Duodenal mucosa (tissue), 2 donors: ENCODE measurements at regions not wholly inside any gene's neighbourhood (a gene's known extent, or its start where the extent isn't known, plus 50 kb on each side); places are given as distances from the start of the nearest gene placed in this dataset.

ENCODE experiments used
- H3K27ac ChIP-seq: one replicate; pipeline ENCODE4 v1.7.0; 2013; ENCODE audit warnings: low read depth, low read length
- H3K27me3 ChIP-seq, 2 donors: one replicate each; pipeline ENCODE4 v1.7.0; 2013; ENCODE audit warnings: low read length in 2 of 2, control low read depth in 1 of 2; ENCODE audit not compliant: insufficient read depth in 2 of 2, control insufficient read depth in 1 of 2
- H3K36me3 ChIP-seq, 2 donors: one replicate each; pipeline ENCODE4 v1.7.0; 2013; ENCODE audit warnings: low read length in 2 of 2, control low read depth in 1 of 2; ENCODE audit not compliant: insufficient read depth in 2 of 2, control insufficient read depth in 1 of 2
- H3K4me1 ChIP-seq, 2 donors: one replicate each; pipeline ENCODE4 v1.7.0; 2013; ENCODE audit warnings: low read length in 2 of 2, control low read depth in 1 of 2; ENCODE audit not compliant: insufficient read depth in 2 of 2, control insufficient read depth in 1 of 2
- H3K4me3 ChIP-seq, 2 donors: one replicate each; pipeline ENCODE4 v1.7.0; 2013; ENCODE audit warnings: low read length in 2 of 2, low read depth in 1 of 2
- H3K9ac ChIP-seq, 2 donors: one replicate each; pipeline ENCODE4 v1.7.0; 2013; ENCODE audit warnings: low read length in 2 of 2, low read depth in 1 of 2
- H3K9me3 ChIP-seq, 2 donors: one replicate each; pipeline ENCODE4 v1.7.0; 2013; ENCODE audit warnings: low read length in 2 of 2, control low read depth in 1 of 2; ENCODE audit not compliant: control insufficient read depth in 1 of 2

DNA sequence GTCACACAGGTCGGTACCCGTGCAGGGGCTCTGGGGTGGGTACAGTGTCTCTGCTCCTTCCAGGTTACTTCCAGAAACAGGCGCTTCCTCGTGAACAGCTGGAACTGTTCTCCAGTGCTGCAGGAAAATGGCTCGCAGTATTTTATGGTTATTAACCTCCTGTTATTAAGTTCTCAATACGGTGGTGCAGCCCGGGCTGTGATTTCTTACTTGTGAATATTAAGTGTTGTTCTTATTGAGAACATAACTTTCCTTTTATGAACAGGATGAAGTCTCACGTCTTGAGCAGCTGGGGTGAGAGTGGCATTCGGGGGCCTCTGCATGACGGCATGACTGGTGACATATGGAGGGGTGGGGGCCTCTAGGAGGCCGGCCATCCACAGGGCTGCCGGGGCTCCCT, 430.8 kb downstream of the GLRX3 start:
- H3K9ac ChIP-seq, result no peak overlapping the region
- no peaks in the 10 kb centered on the region for H3K27me3 ChIP-seq
- no peaks in the 10 kb centered on the region for H3K36me3 ChIP-seq
- no peaks in the 10 kb centered on the region for H3K4me1 ChIP-seq
- H3K4me3 ChIP-seq, result no peak overlapping the region
- no peaks in the 10 kb centered on the region for H3K9me3 ChIP-seq
- no peak overlapping the region for H3K27ac ChIP-seq

DNA sequence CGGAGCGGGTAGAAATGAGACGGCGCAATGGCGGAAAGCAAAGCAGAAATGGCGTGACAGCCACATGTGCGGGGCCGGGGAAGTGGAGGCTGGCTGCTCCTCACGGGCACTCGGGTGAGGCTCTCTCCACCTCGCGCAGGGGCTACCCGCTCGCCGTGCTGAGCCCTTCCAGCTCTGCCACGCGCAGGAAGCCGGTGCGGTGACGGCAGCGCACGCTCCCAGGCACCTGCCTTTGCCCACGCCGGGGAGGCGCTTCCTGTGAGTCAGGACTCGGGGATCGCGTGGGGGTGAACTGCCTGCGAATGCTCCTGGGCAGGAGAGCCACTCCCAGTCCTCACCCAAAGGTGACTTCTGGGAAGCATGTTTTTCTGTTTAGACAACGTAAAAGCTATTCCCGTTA, 431.2 kb downstream of the GLRX3 start:
- H3K4me3 ChIP-seq, result no peak overlapping the region
- H3K27me3 ChIP-seq, result no peaks in the 10 kb centered on the region
- no peaks in the 10 kb centered on the region for H3K4me1 ChIP-seq
- H3K27ac ChIP-seq, result no peak overlapping the region
- no peaks in the 10 kb centered on the region for H3K9me3 ChIP-seq
- H3K9ac ChIP-seq, result no peak overlapping the region
- no peaks in the 10 kb centered on the region for H3K36me3 ChIP-seq

DNA sequence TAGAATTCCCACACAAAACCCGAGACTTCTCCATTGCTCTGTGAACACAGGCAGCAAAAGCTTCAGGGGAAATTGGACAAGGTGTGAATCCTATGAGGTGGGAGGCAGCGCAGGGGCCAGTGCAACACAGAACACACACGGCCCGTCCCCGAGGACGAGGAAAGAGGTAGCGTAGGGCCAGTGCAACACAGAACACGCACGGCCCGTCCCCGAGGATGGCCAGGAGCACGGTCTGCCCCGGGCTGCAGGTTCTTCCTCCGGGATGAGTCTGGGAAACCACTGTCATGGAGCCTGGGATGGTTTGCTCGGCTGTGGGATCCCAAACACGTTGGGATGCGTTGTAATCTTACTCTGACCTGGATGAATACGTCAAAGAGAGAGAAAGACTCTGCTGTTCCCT, 432.1 kb downstream of the GLRX3 start:
- no peaks in the 10 kb centered on the region for H3K4me1 ChIP-seq
- H3K36me3 ChIP-seq, result no peaks in the 10 kb centered on the region
- H3K9ac ChIP-seq, result no peak overlapping the region
- H3K4me3 ChIP-seq, result no peak overlapping the region
- H3K27ac ChIP-seq, result no peak overlapping the region
- no peaks in the 10 kb centered on the region for H3K27me3 ChIP-seq
- no peaks in the 10 kb centered on the region for H3K9me3 ChIP-seq

DNA sequence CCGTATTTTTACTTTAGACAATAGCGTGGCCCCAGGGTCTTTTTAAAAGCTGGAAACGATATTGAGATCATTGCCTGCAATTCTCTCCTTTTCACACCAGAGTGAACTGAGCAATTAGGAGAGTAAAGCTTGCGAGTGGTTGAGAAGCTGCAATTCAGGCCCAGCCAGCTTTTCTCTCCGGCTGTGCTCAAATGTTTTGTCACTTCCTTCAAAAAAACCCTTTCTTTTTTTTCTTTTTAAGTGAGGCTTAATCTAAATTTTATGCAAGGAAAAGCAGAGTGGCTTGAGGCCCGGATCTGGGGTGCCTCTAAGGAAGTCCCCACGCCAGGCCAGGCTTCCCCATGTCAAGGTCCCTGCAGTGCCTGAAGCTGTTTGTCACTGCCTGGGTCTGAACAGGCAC, 433.9 kb downstream of the GLRX3 start:
- Histone ChIP-seq H3K9me3 (no peaks in the 10 kb centered on the region), H3K4me3 (no peak overlapping the region), H3K9ac (no peak overlapping the region), H3K27ac (no peak overlapping the region), H3K27me3 (peaks cover 0 to 2% of the 10 kb centered on the region in 2 donors), H3K4me1 (no peaks in the 10 kb centered on the region), H3K36me3 (no peaks in the 10 kb centered on the region)

DNA sequence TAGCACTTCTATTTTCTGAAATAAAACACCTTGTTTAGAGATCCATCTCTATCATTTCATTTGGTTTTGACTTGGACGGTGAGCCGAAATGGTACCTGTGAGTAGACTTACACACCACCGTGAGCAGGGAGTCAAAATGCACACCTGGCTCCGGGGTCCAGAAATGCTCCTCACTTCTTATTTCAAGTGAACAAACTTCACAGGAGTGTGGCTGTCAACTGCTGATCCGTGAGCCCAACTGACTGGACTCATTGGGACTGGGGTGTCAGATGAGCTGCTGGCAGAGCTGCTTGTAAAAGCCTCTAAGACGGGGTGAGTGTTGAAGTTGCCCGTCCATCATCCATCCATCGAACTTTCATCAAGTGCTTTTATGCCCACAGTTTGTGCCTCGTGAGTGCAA, 435.5 kb downstream of the GLRX3 start:
- H3K9ac ChIP-seq, result no peak overlapping the region
- no peaks in the 10 kb centered on the region for H3K36me3 ChIP-seq
- no peaks in the 10 kb centered on the region for H3K9me3 ChIP-seq

DNA sequence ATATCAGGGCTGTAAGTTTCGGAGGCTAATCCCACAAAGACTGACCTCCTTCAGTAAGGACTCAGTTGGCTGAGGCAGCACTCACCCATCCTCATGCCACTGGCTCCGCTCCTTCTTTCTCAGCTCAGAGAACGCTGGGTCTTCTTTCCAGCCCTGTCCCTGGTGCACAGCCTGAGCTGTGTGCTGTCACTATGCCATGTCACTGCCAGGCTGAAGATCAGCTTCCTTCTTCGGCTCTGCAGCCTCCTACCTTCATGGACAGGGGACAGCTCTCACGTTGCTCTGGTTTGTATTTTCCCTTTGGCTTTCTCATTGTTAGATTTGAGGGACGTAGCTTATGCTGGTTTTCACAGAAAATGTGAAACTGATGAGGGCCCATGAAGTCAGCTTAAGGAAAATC, 437.3 kb downstream of the GLRX3 start:
- H3K4me1 ChIP-seq, result no peaks in the 10 kb centered on the region
- peaks cover 0 to 2% of the 10 kb centered on the region in 2 donors for H3K27me3 ChIP-seq
- H3K4me3 ChIP-seq, result no peak overlapping the region

More for the DNA sequence above, 435.5 kb downstream of the GLRX3 start:
- no peak overlapping the region for H3K27ac ChIP-seq
- H3K27me3 ChIP-seq, result peaks cover 0 to 2% of the 10 kb centered on the region in 2 donors
- H3K4me1 ChIP-seq, result no peaks in the 10 kb centered on the region
- H3K4me3 ChIP-seq, result no peak overlapping the region

DNA sequence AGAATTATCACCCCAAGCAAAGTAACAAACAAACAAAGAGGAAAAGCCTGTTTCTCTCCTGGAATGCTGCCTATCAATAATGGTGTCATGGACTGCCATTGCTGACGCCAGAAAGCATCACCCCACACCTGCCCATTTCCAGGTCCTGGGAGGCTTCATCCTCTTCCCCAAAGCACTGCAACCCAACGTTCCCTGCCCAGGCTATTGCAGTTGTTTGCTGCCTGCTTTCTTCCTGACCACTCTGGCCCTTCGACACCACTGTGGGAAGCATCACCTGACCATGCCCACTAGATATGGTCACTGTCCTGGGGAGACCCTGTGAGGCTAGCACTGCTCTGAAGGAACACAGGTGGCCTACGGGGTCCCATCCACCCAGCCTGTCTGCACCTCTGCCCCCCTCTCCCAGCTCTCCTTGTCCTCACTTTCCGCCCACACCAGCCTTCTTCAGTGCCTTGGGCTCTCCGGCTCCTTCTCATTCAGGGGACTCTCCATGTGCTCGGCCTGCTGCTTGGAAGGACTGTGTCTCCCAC, 439.6 kb downstream of the GLRX3 start:
- no peaks in the 10 kb centered on the region for H3K9me3 ChIP-seq
- no peaks in the 10 kb centered on the region for H3K36me3 ChIP-seq
- H3K27ac ChIP-seq, result no peak overlapping the region
- H3K27me3 ChIP-seq, result peaks cover 0 to 2% of the 10 kb centered on the region in 2 donors
- no peak overlapping the region for H3K4me3 ChIP-seq
- no peak overlapping the region for H3K9ac ChIP-seq
- H3K4me1 ChIP-seq, result no peaks in the 10 kb centered on the region

More for the DNA sequence above, 437.3 kb downstream of the GLRX3 start:
- Histone ChIP-seq H3K36me3 (no peaks in the 10 kb centered on the region), H3K27ac (no peak overlapping the region), H3K9ac (no peak overlapping the region), H3K9me3 (no peaks in the 10 kb centered on the region)

DNA sequence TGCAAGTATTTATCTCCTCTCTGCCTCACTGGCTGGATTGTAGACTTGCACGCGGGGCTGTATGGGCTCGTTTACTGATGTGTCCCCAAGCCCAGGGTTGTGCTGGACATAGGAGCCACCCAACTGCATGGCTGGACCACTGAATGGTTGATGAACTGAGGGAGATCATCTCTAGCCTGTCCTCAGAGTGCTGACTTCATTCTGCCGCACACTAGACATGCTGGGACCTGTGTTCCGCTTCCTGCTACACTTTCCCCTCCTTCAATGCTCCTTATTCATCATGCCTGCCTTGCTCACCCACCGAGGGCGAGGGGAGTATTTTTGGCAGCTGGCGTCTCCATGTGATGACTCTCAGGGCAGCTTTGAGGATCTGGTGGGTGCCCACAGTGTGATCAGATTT, 440.2 kb downstream of the GLRX3 start:
- H3K9me3 ChIP-seq, result no peaks in the 10 kb centered on the region
- H3K9ac ChIP-seq, result no peak overlapping the region
- no peaks in the 10 kb centered on the region for H3K4me1 ChIP-seq
- H3K27ac ChIP-seq, result no peak overlapping the region
- H3K27me3 ChIP-seq, result peaks cover 0 to 2% of the 10 kb centered on the region in 2 donors
- H3K4me3 ChIP-seq, result no peak overlapping the region
- H3K36me3 ChIP-seq, result no peaks in the 10 kb centered on the region

DNA sequence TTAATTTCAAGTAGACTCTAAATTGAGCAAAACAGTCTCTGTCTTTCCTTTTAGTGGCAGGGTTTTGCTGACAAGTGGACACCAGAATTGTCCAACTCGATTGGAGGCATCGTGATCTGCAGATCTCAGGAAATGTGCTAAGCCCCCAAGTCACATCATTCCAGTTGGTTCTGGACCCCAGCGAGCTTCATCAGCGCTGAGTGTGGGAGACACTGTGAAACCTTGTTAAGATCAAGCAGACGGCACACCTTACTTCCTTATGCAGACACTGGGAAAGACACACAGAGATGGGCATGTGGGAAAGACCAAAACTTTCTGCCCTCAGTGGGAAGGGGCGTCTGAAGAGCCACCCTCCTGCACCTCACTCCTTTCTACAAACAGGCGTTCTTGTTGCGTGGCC, 440.8 kb downstream of the GLRX3 start:
- Histone ChIP-seq H3K9me3 (no peaks in the 10 kb centered on the region), H3K4me3 (no peak overlapping the region), H3K4me1 (no peaks in the 10 kb centered on the region), H3K27ac (no peak overlapping the region), H3K9ac (no peak overlapping the region), H3K27me3 (peaks cover 0 to 2% of the 10 kb centered on the region in 2 donors), H3K36me3 (no peaks in the 10 kb centered on the region)

DNA sequence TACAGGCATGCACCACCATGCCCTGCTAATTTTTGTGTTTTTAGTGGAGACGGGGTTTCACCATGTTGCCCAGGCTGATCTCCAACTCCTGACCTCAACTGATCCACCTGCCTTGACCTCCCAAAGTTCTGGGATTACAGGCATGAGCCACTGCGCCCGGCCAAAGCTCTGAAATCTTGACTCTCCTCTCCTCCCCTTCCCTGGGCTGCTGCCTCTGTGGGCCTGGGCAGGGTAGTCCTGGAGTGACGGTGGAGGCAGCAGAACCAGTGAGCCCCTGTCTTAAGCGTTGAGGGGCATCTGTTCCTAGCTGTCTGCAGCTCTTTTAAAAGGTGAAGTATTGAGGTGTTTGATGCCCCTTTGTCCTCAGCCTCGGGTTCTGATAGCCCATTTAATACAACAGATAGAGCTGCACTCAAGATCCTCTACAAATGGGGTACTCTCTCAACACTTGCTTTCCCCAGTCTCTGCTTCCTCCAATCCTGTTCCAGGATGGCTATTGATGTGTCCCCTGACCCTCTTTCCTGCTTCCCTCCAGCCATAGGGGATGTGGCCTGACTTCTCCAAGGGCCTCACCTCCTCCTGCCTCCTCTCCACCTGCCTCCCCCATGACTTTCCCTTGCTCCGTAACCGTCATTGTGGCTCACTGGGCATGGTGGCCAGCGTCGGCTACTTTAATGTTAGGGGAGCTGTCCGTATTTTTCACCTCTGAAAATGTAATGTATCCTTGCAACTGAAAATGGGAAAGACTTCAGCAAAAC, 442.5 kb downstream of the GLRX3 start:
- Histone ChIP-seq H3K36me3 (no peaks in the 10 kb centered on the region), H3K4me1 (no peaks in the 10 kb centered on the region), H3K27me3 (peaks cover 0 to 2% of the 10 kb centered on the region in 2 donors), H3K27ac (no peak overlapping the region), H3K9ac (no peak overlapping the region), H3K4me3 (no peak overlapping the region), H3K9me3 (no peaks in the 10 kb centered on the region)
